Endodermal cell (in vitro differentiated cells): ENCODE measurements at regions not wholly inside any gene's neighbourhood (a gene's known extent, or its start where the extent isn't known, plus 50 kb on each side); places are given as distances from the start of the nearest gene placed in this dataset.

ENCODE experiments used
- DNase-seq: peaks from one replicate; pipeline ENCODE4 v3.0.0-alpha.2; 2017
- H3K27ac ChIP-seq: 2 replicates; pipeline ENCODE4 v1.5.1; 2013; ENCODE audit warnings: mild to moderate bottlenecking, low read depth, low read length, moderate library complexity
- H3K27me3 ChIP-seq: 2 replicates; pipeline ENCODE4 v1.6.1; 2013; ENCODE audit warnings: mild to moderate bottlenecking, low read length, moderate library complexity; ENCODE audit not compliant: insufficient read depth, control insufficient read depth, poor library complexity, severe bottlenecking
- H3K36me3 ChIP-seq: 2 replicates; pipeline ENCODE4 v1.7.0; 2013; ENCODE audit warnings: mild to moderate bottlenecking, low read length, moderate library complexity; ENCODE audit not compliant: control insufficient read depth, insufficient read depth
- H3K4me1 ChIP-seq: one replicate; pipeline ENCODE4 v1.7.0; 2013; ENCODE audit warnings: low read length; ENCODE audit not compliant: control insufficient read depth, insufficient read depth
- H3K4me3 ChIP-seq: 2 replicates; pipeline ENCODE4 v1.5.1; 2013; ENCODE audit warnings: mild to moderate bottlenecking, low read length, moderate library complexity
- H3K9ac ChIP-seq: 2 replicates; pipeline ENCODE4 v1.6.1; 2013; ENCODE audit warnings: mild to moderate bottlenecking, low read length, moderate library complexity; ENCODE audit not compliant: poor library complexity, severe bottlenecking; ENCODE audit errors: extremely low read depth
- H3K9me3 ChIP-seq: 2 replicates; pipeline ENCODE4 v1.6.1; 2013; ENCODE audit warnings: mild to moderate bottlenecking, low read length, moderate library complexity; ENCODE audit not compliant: control insufficient read depth
- H3K27ac Mint-ChIP-seq: 2 replicates; pipeline ENCODE4 v1.8.0; 2020; ENCODE audit warnings: mixed read lengths
- H3K27me3 Mint-ChIP-seq: 2 replicates; pipeline ENCODE4 v1.8.0; 2021; ENCODE audit warnings: mild to moderate bottlenecking, mixed read lengths; ENCODE audit not compliant: insufficient read depth
- H3K36me3 Mint-ChIP-seq: 2 replicates; pipeline ENCODE4 v1.8.0; 2020; ENCODE audit warnings: low read depth, mixed read lengths
- H3K4me1 Mint-ChIP-seq: 2 replicates; pipeline ENCODE4 v1.8.0; 2020; ENCODE audit warnings: mixed read lengths
- H3K4me3 Mint-ChIP-seq: 2 replicates; pipeline ENCODE4 v1.8.0; 2020; ENCODE audit warnings: mild to moderate bottlenecking, moderate library complexity, mixed read lengths
- H3K9me3 Mint-ChIP-seq: 2 replicates; pipeline ENCODE4 v1.8.0; 2020; ENCODE audit warnings: mild to moderate bottlenecking, mixed read lengths
- WGBS, 2 experiments: methylation state at CpG; one replicate each; pipeline versions ENCODE4 v1.1.5 to v1.1.7; 2013; ENCODE audit warnings: missing lambda C conversion rate in 2 of 2, mixed read lengths in 1 of 2; ENCODE audit not compliant: insufficient coverage in 1 of 2, insufficient read length in 1 of 2; 5-methylcytosine and 5-hydroxymethylcytosine counted together
- TF ChIP-seq, protein P1 (sequence below): fragments of 200-600 bp; sonication (generic); conservative IDR thresholded peaks from 2 replicates; pipeline ENCODE4 v1.5.0; 2021; ENCODE audit warnings: antibody characterized with exemption, mild to moderate bottlenecking

GRCh38 chr6:142531727-142532126, 229.9 kb downstream of the ADGRG6 start:
- no peak overlapping the region for H3K4me3 ChIP-seq

DNA sequence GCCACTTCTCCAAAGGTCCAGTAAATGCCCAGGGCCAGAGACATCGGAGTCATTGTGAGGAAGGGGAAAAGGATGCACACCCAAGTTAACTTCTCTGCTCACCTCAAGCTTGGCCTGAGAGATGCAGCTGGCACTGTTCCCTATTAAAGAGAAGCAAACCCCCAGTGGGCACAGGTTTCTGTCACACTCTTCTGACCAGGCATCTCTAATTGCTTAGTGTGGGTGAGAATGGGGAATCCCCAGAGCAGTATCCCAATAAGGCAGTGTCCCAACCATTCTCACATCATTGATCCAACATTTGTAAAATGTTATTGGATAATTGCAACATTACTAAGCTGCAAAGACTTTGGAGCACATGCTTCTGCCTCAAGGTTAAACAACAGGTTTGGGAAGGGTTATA, 232.3 kb downstream of the ADGRG6 start:
- DNase-seq = no peak
- 89% methylated on average over 1 of the region's 1 CpG; no CpG with 5 or more reads in 1 of the 2 experiments for WGBS, 2 experiments
- Histone ChIP-seq H3K4me3 (no peak overlapping the region), H3K27ac (no peak overlapping the region), H3K36me3 (no peaks in the 10 kb centered on the region), H3K9ac (no peak overlapping the region), H3K27me3 (no peaks in the 10 kb centered on the region), H3K9me3 (peaks cover 19% of the 10 kb centered on the region), H3K4me1 (no peaks in the 10 kb centered on the region)
- no peaks in the 10 kb centered on the region for H3K4me1 Mint-ChIP-seq
- H3K9me3 Mint-ChIP-seq = peaks cover 41% of the 10 kb centered on the region
- H3K27me3 Mint-ChIP-seq = no peaks in the 10 kb centered on the region
- no peak overlapping the region for H3K4me3 Mint-ChIP-seq
- no peak overlapping the region for H3K27ac Mint-ChIP-seq
- TF ChIP-seq, protein P1, sequence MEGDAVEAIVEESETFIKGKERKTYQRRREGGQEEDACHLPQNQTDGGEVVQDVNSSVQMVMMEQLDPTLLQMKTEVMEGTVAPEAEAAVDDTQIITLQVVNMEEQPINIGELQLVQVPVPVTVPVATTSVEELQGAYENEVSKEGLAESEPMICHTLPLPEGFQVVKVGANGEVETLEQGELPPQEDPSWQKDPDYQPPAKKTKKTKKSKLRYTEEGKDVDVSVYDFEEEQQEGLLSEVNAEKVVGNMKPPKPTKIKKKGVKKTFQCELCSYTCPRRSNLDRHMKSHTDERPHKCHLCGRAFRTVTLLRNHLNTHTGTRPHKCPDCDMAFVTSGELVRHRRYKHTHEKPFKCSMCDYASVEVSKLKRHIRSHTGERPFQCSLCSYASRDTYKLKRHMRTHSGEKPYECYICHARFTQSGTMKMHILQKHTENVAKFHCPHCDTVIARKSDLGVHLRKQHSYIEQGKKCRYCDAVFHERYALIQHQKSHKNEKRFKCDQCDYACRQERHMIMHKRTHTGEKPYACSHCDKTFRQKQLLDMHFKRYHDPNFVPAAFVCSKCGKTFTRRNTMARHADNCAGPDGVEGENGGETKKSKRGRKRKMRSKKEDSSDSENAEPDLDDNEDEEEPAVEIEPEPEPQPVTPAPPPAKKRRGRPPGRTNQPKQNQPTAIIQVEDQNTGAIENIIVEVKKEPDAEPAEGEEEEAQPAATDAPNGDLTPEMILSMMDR = no peak
- H3K36me3 Mint-ChIP-seq = no peaks in the 10 kb centered on the region

More at GRCh38 chr6:142531727-142532126, 229.9 kb downstream of the ADGRG6 start:
- DNase-seq = no peak
- Histone ChIP-seq H3K9ac (no peak overlapping the region), H3K27ac (no peak overlapping the region), H3K9me3 (peaks cover 19% of the 10 kb centered on the region), H3K36me3 (no peaks in the 10 kb centered on the region), H3K27me3 (no peaks in the 10 kb centered on the region), H3K4me1 (no peaks in the 10 kb centered on the region)
- Mint-ChIP-seq H3K27me3 (no peaks in the 10 kb centered on the region), H3K27ac (no peak overlapping the region), H3K36me3 (no peaks in the 10 kb centered on the region), H3K9me3 (peaks cover 29% of the 10 kb centered on the region), H3K4me1 (no peaks in the 10 kb centered on the region), H3K4me3 (no peak overlapping the region)
- WGBS, 2 experiments = 87 to 92% methylated on average over 1 of the region's 1 CpG
- TF ChIP-seq, protein P1 = no peak

DNA sequence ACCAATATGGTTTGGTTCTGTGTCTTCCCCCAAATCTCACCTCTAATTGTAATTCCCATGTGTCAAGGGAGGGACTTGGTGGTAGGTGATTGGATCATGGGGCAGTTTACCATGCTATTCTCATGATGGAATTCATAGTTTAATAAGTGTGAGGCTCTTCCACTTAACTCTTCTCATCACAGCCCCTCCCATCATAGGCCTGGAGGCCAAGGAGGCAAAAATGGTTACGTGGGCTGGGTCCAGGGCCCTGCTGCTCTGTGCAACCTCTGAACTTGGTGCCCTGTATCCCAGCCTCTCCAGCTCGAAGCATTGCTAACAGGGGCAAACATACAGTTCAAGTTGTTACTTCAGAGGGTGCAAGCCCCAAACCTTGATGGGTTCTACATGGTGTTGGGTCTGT, 232.7 kb downstream of the ADGRG6 start:
- H3K36me3 Mint-ChIP-seq = no peaks in the 10 kb centered on the region
- H3K4me3 Mint-ChIP-seq = no peak overlapping the region
- H3K9me3 Mint-ChIP-seq = peaks cover 41% of the 10 kb centered on the region
- H3K4me1 Mint-ChIP-seq = no peaks in the 10 kb centered on the region
- H3K27me3 ChIP-seq = no peaks in the 10 kb centered on the region
- WGBS, 2 experiments = 76 to 80% methylated on average over 2 of the region's 2 CpGs
- no peaks in the 10 kb centered on the region for H3K36me3 ChIP-seq
- H3K4me1 ChIP-seq = no peaks in the 10 kb centered on the region
- H3K27ac Mint-ChIP-seq = no peak overlapping the region
- TF ChIP-seq, protein P1 = no peak
- no peak for DNase-seq
- H3K4me3 ChIP-seq = no peak overlapping the region
- peaks cover 19% of the 10 kb centered on the region for H3K9me3 ChIP-seq
- H3K27me3 Mint-ChIP-seq = no peaks in the 10 kb centered on the region
- no peak overlapping the region for H3K9ac ChIP-seq
- H3K27ac ChIP-seq = no peak overlapping the region
